ENCODE measurements at regions not wholly inside any gene's neighbourhood (a gene's known extent, or its start where the extent isn't known, plus 50 kb on each side); places are given as distances from the start of the nearest gene placed in this dataset.

- TF ChIP-seq, protein P1, sequence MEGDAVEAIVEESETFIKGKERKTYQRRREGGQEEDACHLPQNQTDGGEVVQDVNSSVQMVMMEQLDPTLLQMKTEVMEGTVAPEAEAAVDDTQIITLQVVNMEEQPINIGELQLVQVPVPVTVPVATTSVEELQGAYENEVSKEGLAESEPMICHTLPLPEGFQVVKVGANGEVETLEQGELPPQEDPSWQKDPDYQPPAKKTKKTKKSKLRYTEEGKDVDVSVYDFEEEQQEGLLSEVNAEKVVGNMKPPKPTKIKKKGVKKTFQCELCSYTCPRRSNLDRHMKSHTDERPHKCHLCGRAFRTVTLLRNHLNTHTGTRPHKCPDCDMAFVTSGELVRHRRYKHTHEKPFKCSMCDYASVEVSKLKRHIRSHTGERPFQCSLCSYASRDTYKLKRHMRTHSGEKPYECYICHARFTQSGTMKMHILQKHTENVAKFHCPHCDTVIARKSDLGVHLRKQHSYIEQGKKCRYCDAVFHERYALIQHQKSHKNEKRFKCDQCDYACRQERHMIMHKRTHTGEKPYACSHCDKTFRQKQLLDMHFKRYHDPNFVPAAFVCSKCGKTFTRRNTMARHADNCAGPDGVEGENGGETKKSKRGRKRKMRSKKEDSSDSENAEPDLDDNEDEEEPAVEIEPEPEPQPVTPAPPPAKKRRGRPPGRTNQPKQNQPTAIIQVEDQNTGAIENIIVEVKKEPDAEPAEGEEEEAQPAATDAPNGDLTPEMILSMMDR (IDR thresholded peaks at IDR 0.05; ENCODE audit: unreplicated experiment in 3 of 3): peak in 2 of 3 experiments; percentile 13 to 16
- Mint-ChIP-seq H3K4me3 (no peak overlapping the region), H3K4me1 (peaks cover 14% of the 10 kb centered on the region), H3K9me3 (peaks cover 2% of the 10 kb centered on the region), H3K27ac (peak overlapping the region in 2 of 3 experiments; percentile 30 to 55), H3K27me3 (ENCODE audit: low read depth) (peaks cover 6% of the 10 kb centered on the region), H3K36me3 (ENCODE audit: low read depth) (no peaks in the 10 kb centered on the region)
Measured at GRCh38 chr2:65775839-65776238, 343.4 kb upstream of the SPRED2 start.

GRCh38 chr2:65767946-65768345 is 335.5 kb upstream of the SPRED2 start:
- no peaks in the 10 kb centered on the region for H3K36me3 Mint-ChIP-seq (ENCODE audit: low read depth)
- H3K27me3 Mint-ChIP-seq (ENCODE audit: low read depth): peaks cover 17% of the 10 kb centered on the region
- peaks cover 4% of the 10 kb centered on the region for H3K4me1 Mint-ChIP-seq
- H3K27ac Mint-ChIP-seq: no peak overlapping the region
- TF ChIP-seq, protein P1 (IDR thresholded peaks at IDR 0.05; ENCODE audit: unreplicated experiment in 3 of 3): no peak
- no peak overlapping the region for H3K4me3 Mint-ChIP-seq
- peaks cover 2% of the 10 kb centered on the region for H3K9me3 Mint-ChIP-seq

DNA sequence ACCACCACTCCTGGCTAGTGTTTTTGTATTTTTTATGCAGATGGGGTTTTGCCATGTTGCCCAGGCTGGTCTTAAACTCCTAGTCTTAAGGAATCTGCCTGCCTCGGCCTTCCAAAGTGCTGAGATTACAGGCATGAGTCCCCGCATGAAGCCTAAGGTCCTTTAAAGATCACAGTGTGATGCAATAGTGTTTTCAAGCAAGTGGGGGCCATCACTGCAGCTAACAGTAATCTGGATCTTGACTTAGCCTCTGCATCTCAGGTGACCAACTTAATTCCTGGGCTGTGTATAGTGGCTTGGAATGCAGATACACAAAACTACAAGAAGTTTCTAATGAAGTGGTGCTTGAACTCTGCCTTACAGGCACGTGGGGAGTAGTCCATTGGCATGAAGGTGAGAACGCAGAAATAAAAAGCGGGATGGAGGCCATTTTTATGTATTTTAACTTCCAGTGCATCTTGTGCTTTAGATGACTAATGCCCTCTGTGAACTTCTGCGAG is 334.4 kb upstream of the SPRED2 start:
- Mint-ChIP-seq H3K4me3 (no peak overlapping the region), H3K27me3 (ENCODE audit: low read depth) (peaks cover 15% of the 10 kb centered on the region), H3K27ac (no peak overlapping the region), H3K4me1 (peaks cover 4% of the 10 kb centered on the region), H3K36me3 (ENCODE audit: low read depth) (no peaks in the 10 kb centered on the region), H3K9me3 (peaks cover 2% of the 10 kb centered on the region)
- TF ChIP-seq, protein P1 (IDR thresholded peaks at IDR 0.05; ENCODE audit: unreplicated experiment in 3 of 3): no peak

DNA sequence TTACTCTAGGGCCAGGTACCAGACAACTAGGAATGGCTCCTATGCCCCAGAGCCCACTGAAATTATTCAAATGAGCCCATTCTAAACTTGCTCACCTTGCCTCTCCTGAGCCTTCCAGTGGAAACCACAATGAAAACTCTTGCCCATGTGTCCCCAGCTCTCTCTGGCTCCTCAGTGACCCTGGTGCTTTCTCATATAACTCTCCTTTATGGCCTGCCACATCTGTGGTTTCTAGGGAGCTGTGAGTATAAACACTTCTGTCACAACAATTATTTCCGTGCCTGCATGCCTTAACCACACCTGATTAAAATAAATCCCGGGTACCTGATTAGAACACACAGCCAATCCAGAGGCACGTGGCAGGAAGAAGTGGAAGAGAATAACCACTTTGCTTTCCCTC is 333.0 kb upstream of the SPRED2 start:
- Mint-ChIP-seq H3K4me1 (peaks cover 4% of the 10 kb centered on the region), H3K9me3 (no peaks in the 10 kb centered on the region), H3K27ac (no peak overlapping the region), H3K4me3 (no peak overlapping the region), H3K36me3 (ENCODE audit: low read depth) (no peaks in the 10 kb centered on the region), H3K27me3 (ENCODE audit: low read depth) (peaks cover 11% of the 10 kb centered on the region)
- TF ChIP-seq, protein P1 (IDR thresholded peaks at IDR 0.05; ENCODE audit: unreplicated experiment in 3 of 3): no peak

GRCh38 chr2:65762068-65762467 is 329.7 kb upstream of the SPRED2 start:
- no peaks in the 10 kb centered on the region for H3K4me1 Mint-ChIP-seq
- H3K27me3 Mint-ChIP-seq (ENCODE audit: low read depth): peaks cover 6% of the 10 kb centered on the region
- H3K9me3 Mint-ChIP-seq: peaks cover 8% of the 10 kb centered on the region
- H3K27ac Mint-ChIP-seq: no peak overlapping the region
- H3K4me3 Mint-ChIP-seq: no peak overlapping the region
- TF ChIP-seq, protein P1 (IDR thresholded peaks at IDR 0.05; ENCODE audit: unreplicated experiment in 3 of 3): no peak
- peaks cover 6% of the 10 kb centered on the region for H3K36me3 Mint-ChIP-seq (ENCODE audit: low read depth)

DNA sequence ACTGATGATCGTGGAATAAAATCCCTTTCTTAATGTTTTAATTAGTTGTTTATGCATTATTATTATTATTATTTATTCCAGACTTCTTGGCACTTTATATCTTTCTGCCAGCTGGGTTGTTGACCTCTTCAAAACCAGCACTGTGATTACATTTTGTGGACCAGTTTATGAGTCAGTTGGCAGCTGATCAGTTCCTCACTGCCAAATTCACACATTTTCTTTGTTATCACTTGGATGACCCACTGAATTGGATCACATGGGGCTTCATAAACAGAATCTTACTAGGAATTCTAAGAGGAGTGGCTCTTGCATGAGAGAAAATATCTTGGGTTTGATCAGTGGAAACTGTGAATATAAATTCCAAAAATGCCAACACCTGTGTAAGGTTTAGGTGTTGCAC is 321.8 kb upstream of the SPRED2 start:
- Mint-ChIP-seq H3K4me1 (peaks cover 7% of the 10 kb centered on the region), H3K9me3 (peaks cover 19% of the 10 kb centered on the region), H3K27me3 (ENCODE audit: low read depth) (peaks cover 4% of the 10 kb centered on the region), H3K4me3 (no peak overlapping the region), H3K36me3 (ENCODE audit: low read depth) (peaks cover 6% of the 10 kb centered on the region), H3K27ac (no peak overlapping the region)
- TF ChIP-seq, protein P1 (IDR thresholded peaks at IDR 0.05; ENCODE audit: unreplicated experiment in 3 of 3): no peak

Measured in nephron (organoid).